HL-60 (cell line): ENCODE measurements at regions not wholly inside any gene's neighbourhood (a gene's known extent, or its start where the extent isn't known, plus 50 kb on each side); places are given as distances from the start of the nearest gene placed in this dataset.
"Not testable (repeated sequence)": the region's sequence is repeated elsewhere in the genome, so short reads cannot be mapped to it uniquely, and the experiment has no call there.

ENCODE experiments used
- DNase-seq, 2 experiments: peaks; one replicate each; pipeline ENCODE4 v3.0.0-alpha.2; 2010 to 2020; ENCODE audit warnings: low read depth in 1 of 2, low spot score in 1 of 2
- H3K27ac ChIP-seq: fragments of 250-450 bp; sonication (Bioruptor Pico); replicated peaks from 2 replicates; pipeline ENCODE4 v1.5.1; 2020; ENCODE audit warnings: mild to moderate bottlenecking, moderate library complexity
- H3K27me3 ChIP-seq: fragments of 250-450 bp; sonication (Bioruptor Pico); 2 replicates; pipeline ENCODE4 v1.5.1; 2021; ENCODE audit warnings: mild to moderate bottlenecking, moderate library complexity; ENCODE audit not compliant: insufficient read depth, poor library complexity, severe bottlenecking
- H3K4me3 ChIP-seq: replicated peaks from 2 replicates; pipeline ENCODE4 v1.5.1; 2011; ENCODE audit warnings: mild to moderate bottlenecking, control low read depth, low read length; ENCODE audit not compliant: insufficient read depth
- CTCF ChIP-seq: IDR thresholded peaks from one replicate; pipeline ENCODE4 v1.5.1; 2011; ENCODE audit warnings: low read length, control low read depth, inconsistent platforms; ENCODE audit not compliant: insufficient read depth
- GABPA ChIP-seq: IDR thresholded peaks from 2 replicates; pipeline ENCODE4 v1.6.1; 2012; ENCODE audit warnings: low read depth
- POLR2AphosphoS5 ChIP-seq: IDR thresholded peaks from 2 replicates; pipeline ENCODE4 v1.6.1; 2012; ENCODE audit warnings: low read depth
- REST ChIP-seq: IDR thresholded peaks from 2 replicates; pipeline ENCODE4 v1.6.1; 2012; ENCODE audit warnings: low read depth; ENCODE audit not compliant: insufficient replicate concordance
- SPI1 ChIP-seq: IDR thresholded peaks from 2 replicates; pipeline ENCODE4 v1.6.1; 2012; ENCODE audit warnings: low read depth, mild to moderate bottlenecking, borderline replicate concordance

GRCh38 chr6:73980096-73980495 is 284.1 kb downstream of the CD109 start:
- no peak for DNase-seq
- no peak overlapping the region for H3K4me3 ChIP-seq
- TF ChIP-seq POLR2AphosphoS5 (no peak), SPI1 (no peak), REST (no peak), GABPA (no peak), CTCF (no peak)
- H3K27ac ChIP-seq, result no peak overlapping the region
- H3K27me3 ChIP-seq, result no peaks in the 10 kb centered on the region

- H3K27ac ChIP-seq, result no peak overlapping the region
- TF ChIP-seq SPI1, result no peak
- TF ChIP-seq GABPA, result no peak
- TF ChIP-seq REST, result no peak
- TF ChIP-seq CTCF, result no peak
- TF ChIP-seq POLR2AphosphoS5, result no peak
- no peaks in the 10 kb centered on the region for H3K27me3 ChIP-seq
- no peak for DNase-seq
- no peak overlapping the region for H3K4me3 ChIP-seq
These were observed 282.3 kb downstream of the CD109 start for GRCh38 chr6:73978330-73978729.

GRCh38 chr6:73972518-73972917 is 276.5 kb downstream of the CD109 start:
- not testable (repeated sequence) for H3K4me3 ChIP-seq, H3K27ac ChIP-seq, H3K27me3 ChIP-seq, DNase-seq

GRCh38 chr6:73969971-73970970 is 274.3 kb downstream of the CD109 start:
- Histone ChIP-seq H3K27me3 (no peaks in the 10 kb centered on the region), H3K27ac (no peak overlapping the region), H3K4me3 (no peak overlapping the region)
- TF ChIP-seq CTCF, result peak; percentile 23
- TF ChIP-seq REST, result no peak
- peak; percentile 1 to 21 for DNase-seq
